Esophagus muscularis mucosa (tissue), 4 donors: ENCODE measurements at regions not wholly inside any gene's neighbourhood (a gene's known extent, or its start where the extent isn't known, plus 50 kb on each side); places are given as distances from the start of the nearest gene placed in this dataset.

Source experiments
- EP300 ChIP-seq: sonication (generic); formaldehyde crosslinking; IDR thresholded peaks from one replicate; pipeline ENCODE4 v1.6.1; 2017; ENCODE audit warnings: antibody characterized with exemption
- POLR2A ChIP-seq: fragments of 450-650 bp; IDR thresholded peaks from one replicate; pipeline ENCODE4 v1.6.1; 2017; ENCODE audit warnings: antibody characterized with exemption, moderate library complexity, mild to moderate bottlenecking, low read depth
- TF ChIP-seq, protein P1 (sequence below), 3 experiments: fragments of 200-600 bp in 2 of 3; fragments of 450-650 bp in 1 of 3; sonication (generic) in 2 of 3; IDR thresholded peaks; one replicate each; pipeline ENCODE4 v1.5.1; 2017 to 2019; ENCODE audit warnings: antibody characterized with exemption in 3 of 3, mild to moderate bottlenecking in 2 of 3, moderate library complexity in 1 of 3

DNA sequence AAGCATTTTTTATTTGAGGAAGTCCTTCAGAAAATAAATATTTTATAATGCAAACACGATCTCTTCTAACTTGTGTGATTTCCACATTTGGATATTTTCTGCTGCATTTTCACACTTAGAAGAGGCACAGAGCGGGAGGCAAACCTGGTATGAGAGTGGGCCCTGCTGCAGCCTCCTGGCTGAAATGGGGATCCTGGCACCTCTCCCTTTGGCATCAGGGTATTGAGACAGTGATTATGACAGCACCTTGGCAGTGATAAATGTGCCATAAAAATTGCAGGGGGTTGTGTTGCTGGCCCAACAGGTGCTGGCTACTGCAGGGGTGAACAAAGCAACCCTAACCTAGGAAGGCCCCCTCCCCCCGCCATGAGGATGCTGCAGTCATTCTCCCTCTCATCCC is 128.6 kb downstream of the TSN start:
- TF ChIP-seq, protein P1, sequence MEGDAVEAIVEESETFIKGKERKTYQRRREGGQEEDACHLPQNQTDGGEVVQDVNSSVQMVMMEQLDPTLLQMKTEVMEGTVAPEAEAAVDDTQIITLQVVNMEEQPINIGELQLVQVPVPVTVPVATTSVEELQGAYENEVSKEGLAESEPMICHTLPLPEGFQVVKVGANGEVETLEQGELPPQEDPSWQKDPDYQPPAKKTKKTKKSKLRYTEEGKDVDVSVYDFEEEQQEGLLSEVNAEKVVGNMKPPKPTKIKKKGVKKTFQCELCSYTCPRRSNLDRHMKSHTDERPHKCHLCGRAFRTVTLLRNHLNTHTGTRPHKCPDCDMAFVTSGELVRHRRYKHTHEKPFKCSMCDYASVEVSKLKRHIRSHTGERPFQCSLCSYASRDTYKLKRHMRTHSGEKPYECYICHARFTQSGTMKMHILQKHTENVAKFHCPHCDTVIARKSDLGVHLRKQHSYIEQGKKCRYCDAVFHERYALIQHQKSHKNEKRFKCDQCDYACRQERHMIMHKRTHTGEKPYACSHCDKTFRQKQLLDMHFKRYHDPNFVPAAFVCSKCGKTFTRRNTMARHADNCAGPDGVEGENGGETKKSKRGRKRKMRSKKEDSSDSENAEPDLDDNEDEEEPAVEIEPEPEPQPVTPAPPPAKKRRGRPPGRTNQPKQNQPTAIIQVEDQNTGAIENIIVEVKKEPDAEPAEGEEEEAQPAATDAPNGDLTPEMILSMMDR (IDR thresholded peaks at IDR 0.05), result no peak
- TF ChIP-seq POLR2A, result no peak
- no peak for TF ChIP-seq EP300
